ENCODE measurements at regions not wholly inside any gene's neighbourhood (a gene's known extent, or its start where the extent isn't known, plus 50 kb on each side); places are given as distances from the start of the nearest gene placed in this dataset.

DNA sequence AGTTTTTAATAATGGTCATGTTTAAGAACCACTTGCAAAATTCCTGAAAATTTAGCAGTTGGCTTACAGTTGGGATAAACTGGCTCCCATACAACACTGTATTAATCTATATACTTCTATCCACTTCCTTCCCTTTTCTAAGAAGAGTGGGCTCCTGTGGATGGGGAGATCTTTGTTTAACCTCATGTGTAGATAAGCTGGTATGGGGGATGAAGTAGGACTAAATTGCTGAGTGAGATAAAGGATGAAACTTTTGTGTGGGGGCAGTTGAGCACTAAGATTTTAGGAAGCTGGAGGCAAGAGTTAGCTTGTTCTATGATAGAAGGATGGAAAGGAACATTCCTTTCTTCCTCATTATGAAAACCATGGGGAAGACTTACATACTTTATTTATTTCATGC lies 54.6 kb upstream of the ATP8A1 start:
- no peak overlapping the region for H3K4me3 ChIP-seq (ENCODE audit: low read depth, low read length)
- TF ChIP-seq CTCF (IDR thresholded peaks at IDR 0.05; ENCODE audit: borderline replicate concordance, insufficient read depth, low read depth, low read length) = no peak

DNA sequence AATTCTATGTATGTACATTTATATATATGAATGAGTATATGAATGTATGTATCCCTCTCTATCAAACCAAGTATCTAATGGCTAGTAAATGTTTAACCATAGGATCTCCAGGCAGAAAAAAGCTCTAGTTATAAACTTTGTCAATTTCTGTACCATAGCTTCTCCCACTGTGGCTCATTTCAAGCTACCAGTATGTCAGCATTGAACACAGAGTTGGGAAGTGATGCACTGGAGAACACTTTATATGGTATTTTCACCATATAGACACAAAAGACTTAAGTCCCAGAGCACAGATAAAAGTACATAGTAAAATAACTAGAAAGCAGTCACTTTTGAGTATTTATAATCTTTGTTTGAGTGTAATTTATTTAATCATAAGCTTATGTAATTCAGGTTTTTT lies 53.9 kb upstream of the ATP8A1 start:
- no peak for TF ChIP-seq CTCF (IDR thresholded peaks at IDR 0.05; ENCODE audit: borderline replicate concordance, insufficient read depth, low read depth, low read length)
- H3K4me3 ChIP-seq (ENCODE audit: low read depth, low read length) = no peak overlapping the region

DNA sequence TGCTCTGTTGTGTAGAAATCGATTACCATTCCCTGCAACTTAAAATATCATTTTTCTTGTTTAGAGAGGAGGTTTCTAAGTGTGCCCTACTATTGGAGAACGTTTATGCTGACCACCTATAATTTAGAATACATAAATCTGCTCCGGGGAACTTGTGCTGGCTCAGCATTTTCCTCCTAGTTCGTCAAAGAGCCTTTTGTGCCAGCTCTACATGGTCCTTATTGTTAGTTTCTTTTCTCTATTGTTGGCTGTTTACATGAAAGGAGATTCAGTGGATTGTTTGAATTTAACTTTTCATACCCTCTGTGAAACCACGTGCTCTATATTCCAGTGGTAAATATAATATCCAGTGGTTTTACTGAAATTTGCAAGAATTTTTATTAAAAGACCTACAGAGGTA lies 53.4 kb upstream of the ATP8A1 start:
- no peak for TF ChIP-seq CTCF (IDR thresholded peaks at IDR 0.05; ENCODE audit: borderline replicate concordance, insufficient read depth, low read depth, low read length)
- H3K4me3 ChIP-seq (ENCODE audit: low read depth, low read length) = no peak overlapping the region

GRCh38 chr4:42709392-42710065 lies 52.6 kb upstream of the ATP8A1 start:
- H3K4me3 ChIP-seq (ENCODE audit: low read depth, low read length) = no peak overlapping the region
- no peak for TF ChIP-seq CTCF (IDR thresholded peaks at IDR 0.05; ENCODE audit: borderline replicate concordance, insufficient read depth, low read depth, low read length)

- no peak overlapping the region for H3K4me3 ChIP-seq (ENCODE audit: low read depth, low read length)
- TF ChIP-seq CTCF (IDR thresholded peaks at IDR 0.05; ENCODE audit: borderline replicate concordance, insufficient read depth, low read depth, low read length) = no peak
Observed at GRCh38 chr4:42708625-42709024, 51.7 kb upstream of the ATP8A1 start.
